ENCODE measurements at regions not wholly inside any gene's neighbourhood (a gene's known extent, or its start where the extent isn't known, plus 50 kb on each side); places are given as distances from the start of the nearest gene placed in this dataset.
"Not testable (repeated sequence)": the region's sequence is repeated elsewhere in the genome, so short reads cannot be mapped to it uniquely, and the experiment has no call there.

DNA sequence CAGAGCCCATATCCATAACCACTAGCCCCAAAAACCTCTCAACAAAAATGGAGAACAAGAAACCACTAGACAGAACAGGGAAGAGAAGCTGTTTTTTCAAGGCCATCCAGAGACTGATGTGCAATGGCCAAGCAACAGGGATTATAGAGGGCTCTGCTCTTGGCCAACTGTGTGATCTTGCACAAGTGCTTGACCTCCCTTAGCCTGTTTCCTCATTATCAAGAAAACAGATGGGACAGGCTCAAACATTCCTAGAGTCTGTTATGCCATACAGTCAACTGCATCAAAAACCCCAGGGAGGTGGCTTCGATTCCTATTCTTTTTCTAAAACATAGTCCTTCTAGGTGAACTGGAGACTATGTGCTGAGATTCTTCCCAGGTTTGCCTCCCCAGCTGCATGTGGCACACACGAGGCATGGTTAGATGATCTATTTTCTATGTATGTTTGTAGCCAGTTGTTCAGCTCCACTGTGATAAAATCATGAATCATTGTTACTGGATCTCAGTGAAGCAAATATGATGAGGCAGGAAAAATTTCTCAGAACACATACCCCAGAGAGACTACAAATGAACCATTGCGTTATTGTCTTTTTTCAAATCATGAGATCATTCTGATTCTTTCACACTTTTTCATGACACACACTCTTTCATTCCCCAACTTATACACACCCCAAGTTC is 132.9 kb upstream of the TGFBR2 start:
- CTCF ChIA-PET, result no interaction called here
- H3K4me1 Mint-ChIP-seq, result peaks cover 15% of the 10 kb centered on the region

DNA sequence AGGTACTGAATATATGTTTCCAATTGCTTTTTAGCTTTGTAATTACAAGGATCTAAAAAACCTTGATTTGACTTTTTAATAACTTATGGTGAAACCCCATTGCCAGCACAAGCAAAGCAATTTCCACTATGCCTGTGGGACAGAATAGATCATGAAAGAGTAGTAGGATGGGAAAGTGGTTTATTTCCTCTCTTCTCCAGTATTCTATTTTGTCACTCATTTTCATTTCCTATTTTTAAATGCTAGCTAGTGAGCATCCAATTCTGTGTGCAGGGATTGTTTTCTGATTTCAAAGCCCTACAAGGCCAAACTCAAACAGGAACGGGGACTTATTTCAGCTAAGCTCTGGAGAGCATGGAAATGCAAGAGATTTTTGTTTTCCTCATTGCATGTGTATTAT is 132.0 kb upstream of the TGFBR2 start:
- Mint-ChIP-seq H3K36me3 (peaks cover under 1% of the 10 kb centered on the region), H3K27me3 (no peaks in the 10 kb centered on the region), H3K4me1 (peaks cover 15% of the 10 kb centered on the region), H3K9me3 (peaks cover 2% of the 10 kb centered on the region), H3K4me3 (no peak overlapping the region), H3K27ac (no peak overlapping the region)
- CTCF ChIA-PET, result interaction anchor here (1.3 kb wide), 1 partner anchor 157 kb away, joined by 3 read pairs; no protein-coding TSS in a partner anchor
- DNase-seq, result no peak

More for the DNA sequence above, 132.9 kb upstream of the TGFBR2 start:
- no peaks in the 10 kb centered on the region for H3K36me3 Mint-ChIP-seq
- no peak for DNase-seq
- H3K27ac Mint-ChIP-seq, result no peak overlapping the region
- no peaks in the 10 kb centered on the region for H3K9me3 Mint-ChIP-seq
- no peaks in the 10 kb centered on the region for H3K27me3 Mint-ChIP-seq
- H3K4me3 Mint-ChIP-seq, result no peak overlapping the region

DNA sequence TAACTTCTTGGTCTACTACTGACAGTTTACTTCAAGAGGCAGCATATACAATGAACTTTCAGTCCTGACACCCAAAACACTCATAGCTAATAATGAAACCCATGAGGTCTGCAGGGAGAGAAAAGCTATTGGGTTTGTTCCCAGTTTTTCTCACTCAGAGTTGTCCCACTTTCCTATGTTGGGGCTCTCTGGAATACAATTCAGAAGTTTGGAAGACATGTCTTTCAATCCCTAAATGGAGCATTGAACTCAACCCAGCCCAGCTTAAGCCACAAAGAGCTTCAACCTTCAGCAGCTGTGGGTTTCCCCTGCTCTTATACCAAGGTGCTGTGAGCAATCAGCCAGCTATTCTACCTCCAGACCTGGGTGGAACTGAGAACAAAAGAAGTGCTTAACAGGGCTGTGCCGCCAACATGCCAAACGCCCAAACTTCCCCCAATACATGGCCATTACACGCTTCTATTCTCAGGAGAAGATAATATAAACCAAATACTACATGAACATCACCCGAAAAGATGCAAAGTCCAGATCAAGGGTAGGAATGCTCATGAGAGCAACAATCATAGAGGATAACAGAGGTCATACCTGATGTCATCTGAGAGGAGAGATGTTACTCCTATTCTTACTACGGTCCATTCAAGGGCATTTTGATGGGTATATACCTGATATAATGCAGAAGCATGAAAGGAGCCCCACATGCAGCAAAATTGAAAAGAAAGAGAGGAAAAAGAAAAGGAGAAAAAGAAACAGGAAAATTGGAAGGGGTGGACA is 131.2 kb upstream of the TGFBR2 start:
- Mint-ChIP-seq H3K27ac (no peak overlapping the region), H3K4me3 (no peak overlapping the region), H3K36me3 (peaks cover 6% of the 10 kb centered on the region), H3K4me1 (peaks cover 15% of the 10 kb centered on the region), H3K9me3 (peaks cover 6% of the 10 kb centered on the region), H3K27me3 (no peaks in the 10 kb centered on the region)
- DNase-seq, result no peak
- CTCF ChIA-PET, result interaction anchor here (1.3 kb wide), 1 partner anchor 158 kb away, joined by 3 read pairs; no protein-coding TSS in a partner anchor

DNA sequence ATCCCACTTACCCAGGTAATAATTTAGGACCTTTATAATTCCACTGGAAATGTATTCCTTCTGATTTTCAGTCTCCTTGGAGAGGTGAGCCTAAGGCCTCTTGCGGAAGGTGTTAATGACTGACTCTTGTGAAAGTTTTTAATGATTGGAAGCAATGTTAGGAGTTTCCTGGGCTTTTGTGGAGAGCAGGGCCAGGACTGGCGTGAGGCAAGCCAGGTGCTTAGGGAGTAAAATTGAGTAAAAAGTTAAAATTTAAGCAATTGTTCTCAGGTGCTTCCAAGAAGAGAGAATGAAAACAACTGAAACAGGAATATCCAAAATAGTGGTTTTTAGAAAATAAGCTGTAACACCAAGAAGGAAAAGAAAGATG is 130.6 kb upstream of the TGFBR2 start:
- H3K36me3 Mint-ChIP-seq, result peaks cover 6% of the 10 kb centered on the region
- no peaks in the 10 kb centered on the region for H3K27me3 Mint-ChIP-seq
- H3K4me3 Mint-ChIP-seq, result no peak overlapping the region
- peaks cover 6% of the 10 kb centered on the region for H3K9me3 Mint-ChIP-seq
- peaks cover 15% of the 10 kb centered on the region for H3K4me1 Mint-ChIP-seq
- no peak overlapping the region for H3K27ac Mint-ChIP-seq
- CTCF ChIA-PET, result interaction anchor here (1.0 to 1.3 kb wide), 2 partner anchors 50 to 158 kb away, joined by 3 read pairs; no protein-coding TSS in a partner anchor
- no peak for DNase-seq

DNA sequence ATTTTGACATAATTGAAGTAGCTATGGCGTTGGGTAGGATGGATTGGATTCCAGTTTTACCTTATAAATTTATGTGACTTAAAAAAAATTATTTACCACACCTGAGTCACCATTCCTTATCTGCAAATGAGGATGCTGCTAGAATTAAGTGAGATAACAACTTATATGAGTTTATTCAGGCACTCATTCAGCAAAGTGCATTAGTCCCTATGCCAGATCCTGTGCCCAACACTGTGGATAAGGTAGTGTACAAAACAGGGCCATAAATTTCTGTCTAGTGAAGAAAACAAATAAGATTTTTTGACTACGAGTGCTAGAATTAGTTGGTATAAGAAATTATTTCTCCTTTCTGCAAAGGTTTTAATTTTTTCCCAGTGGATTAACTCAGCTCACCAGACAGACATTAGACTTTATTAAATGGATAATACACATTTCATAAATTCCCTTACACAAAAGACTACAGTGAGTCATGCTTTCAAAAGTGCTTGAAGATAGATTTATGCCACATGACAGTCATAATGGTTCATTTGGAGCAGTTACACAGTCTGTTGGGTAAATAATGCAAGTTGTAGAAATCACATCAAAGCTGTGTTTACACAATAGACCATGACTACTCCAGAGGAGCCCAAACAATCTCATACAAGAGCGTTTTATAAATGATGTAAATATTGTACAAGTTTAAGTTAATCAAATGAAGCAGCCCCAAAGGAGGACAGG is 129.9 kb upstream of the TGFBR2 start:
- Mint-ChIP-seq H3K9me3 (peaks cover 6% of the 10 kb centered on the region), H3K4me1 (peaks cover 15% of the 10 kb centered on the region), H3K4me3 (no peak overlapping the region), H3K36me3 (peaks cover 6% of the 10 kb centered on the region), H3K27ac (no peak overlapping the region), H3K27me3 (no peaks in the 10 kb centered on the region)
- no peak for DNase-seq
- CTCF ChIA-PET, result interaction anchor here (0.7 to 1.0 kb wide), 2 partner anchors 51 to 171 kb away, joined by 3 read pairs; no protein-coding TSS in a partner anchor

DNA sequence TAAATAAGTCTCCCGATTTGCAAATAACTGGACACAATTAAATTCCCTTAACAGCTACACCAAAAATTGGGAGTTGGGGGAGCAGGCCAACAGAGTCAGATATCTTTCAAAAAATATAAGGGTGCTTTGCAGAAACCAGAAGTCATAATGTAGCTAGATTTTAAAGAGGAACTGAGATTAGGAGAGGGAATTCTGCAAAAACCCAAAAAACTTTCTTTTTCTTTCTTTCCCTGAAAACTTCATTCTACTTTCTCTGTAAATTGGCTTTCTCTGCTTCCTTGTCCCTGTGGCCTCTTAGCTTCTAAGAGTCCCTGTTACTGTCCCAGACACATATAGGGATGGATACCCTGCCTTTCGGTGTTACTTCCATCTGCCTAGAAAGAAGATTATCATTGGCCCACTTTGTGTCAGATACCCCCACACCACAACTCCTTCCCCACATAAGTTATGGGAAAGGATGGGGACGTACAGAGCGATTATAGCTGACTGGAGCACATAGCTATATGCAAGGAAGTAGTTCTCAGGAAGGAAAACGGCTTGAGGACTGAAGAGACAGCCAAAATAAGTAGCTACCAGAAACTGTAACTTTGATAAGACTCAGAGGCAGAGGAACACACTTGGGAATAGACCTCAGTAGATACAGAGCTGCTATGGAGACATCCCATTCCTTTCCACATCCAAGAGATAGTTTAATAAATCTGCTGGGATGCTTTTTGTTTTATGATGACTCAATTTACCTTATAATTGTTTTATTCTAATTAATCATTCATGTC is 129.1 kb upstream of the TGFBR2 start:
- peaks cover 15% of the 10 kb centered on the region for H3K4me1 Mint-ChIP-seq
- peaks cover 6% of the 10 kb centered on the region for H3K9me3 Mint-ChIP-seq
- CTCF ChIA-PET, result interaction anchor here (0.7 to 1.1 kb wide), 3 partner anchors 10 to 171 kb away, joined by 3 read pairs; no protein-coding TSS in a partner anchor
- no peak for DNase-seq
- peaks cover 6% of the 10 kb centered on the region for H3K36me3 Mint-ChIP-seq
- H3K27me3 Mint-ChIP-seq, result no peaks in the 10 kb centered on the region
- H3K27ac Mint-ChIP-seq, result no peak overlapping the region
- no peak overlapping the region for H3K4me3 Mint-ChIP-seq

DNA sequence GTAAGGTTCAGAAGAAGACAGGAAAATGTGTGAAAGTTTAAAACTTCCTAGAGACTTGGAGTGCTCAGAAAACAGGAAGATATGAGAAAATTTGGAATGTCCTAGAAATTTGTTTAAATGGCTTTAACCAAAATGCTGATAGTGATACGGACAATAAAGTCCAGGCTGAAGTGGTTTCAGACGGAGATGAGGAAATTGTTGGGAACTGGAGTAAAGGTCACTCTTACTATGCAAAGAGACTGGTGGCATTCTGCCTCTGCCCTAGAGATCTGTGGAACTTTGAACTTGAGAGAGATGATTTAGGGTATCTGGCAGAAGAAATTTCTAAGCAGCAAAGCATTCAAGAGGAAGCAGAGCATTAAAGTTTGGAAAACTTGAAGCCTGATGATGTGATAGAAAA is 126.7 kb upstream of the TGFBR2 start:
- H3K27ac Mint-ChIP-seq, CTCF ChIA-PET: not testable (repeated sequence)
- peaks cover 13% of the 10 kb centered on the region for H3K4me1 Mint-ChIP-seq

DNA sequence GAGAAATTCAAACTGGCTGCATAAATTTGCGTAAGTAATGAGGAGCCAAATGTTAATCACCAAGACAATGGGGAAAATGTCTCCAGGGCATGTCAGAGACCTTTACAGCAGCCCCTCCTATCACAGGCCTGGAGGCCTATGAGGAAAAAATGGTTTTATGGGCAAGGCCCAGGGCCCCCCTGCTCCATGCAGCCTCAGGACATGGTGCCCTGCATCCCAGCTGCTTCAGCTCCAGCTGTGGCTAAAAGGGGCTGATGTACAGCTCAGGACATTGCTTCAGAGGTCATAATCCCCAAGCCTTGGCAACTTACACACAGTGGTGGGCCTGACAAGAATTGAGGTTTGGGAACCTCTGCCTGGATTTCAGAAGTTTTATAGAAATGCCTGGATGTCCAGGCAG is 126.2 kb upstream of the TGFBR2 start:
- not testable (repeated sequence) for H3K4me1 Mint-ChIP-seq, H3K27me3 Mint-ChIP-seq, H3K36me3 Mint-ChIP-seq, DNase-seq, H3K9me3 Mint-ChIP-seq, H3K4me3 Mint-ChIP-seq, H3K27ac Mint-ChIP-seq
- CTCF ChIA-PET, result interaction anchor here (0.6 kb wide), 1 partner anchor 75 kb away, joined by 3 read pairs; no protein-coding TSS in a partner anchor

More for the DNA sequence above, 126.7 kb upstream of the TGFBR2 start:
- DNase-seq, H3K9me3 Mint-ChIP-seq, H3K27me3 Mint-ChIP-seq, H3K36me3 Mint-ChIP-seq, H3K4me3 Mint-ChIP-seq: not testable (repeated sequence)

DNA sequence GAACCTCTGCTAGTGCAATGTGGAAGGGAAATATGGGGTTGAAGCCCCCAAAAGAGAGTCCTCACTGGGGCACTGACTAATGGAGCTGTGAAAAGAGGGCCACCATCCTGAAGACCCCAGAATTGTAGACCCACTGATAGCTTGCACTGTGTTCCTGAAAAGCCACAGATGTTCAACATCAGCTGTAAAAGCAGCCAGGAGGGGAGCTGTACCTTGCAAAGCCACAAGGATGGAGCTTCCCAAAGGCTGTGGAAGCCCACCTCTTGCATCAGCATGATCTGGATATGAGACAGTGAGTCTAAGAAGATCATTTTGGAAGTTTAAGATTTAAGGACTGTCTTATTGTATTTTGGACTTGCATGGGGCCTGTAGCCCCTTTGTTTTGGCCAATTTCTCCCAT is 125.8 kb upstream of the TGFBR2 start:
- no peak for DNase-seq
- no peak overlapping the region for H3K27ac Mint-ChIP-seq
- peaks cover 6% of the 10 kb centered on the region for H3K9me3 Mint-ChIP-seq
- peaks cover 6% of the 10 kb centered on the region for H3K36me3 Mint-ChIP-seq
- CTCF ChIA-PET, result interaction anchor here (0.6 kb wide), 1 partner anchor 75 kb away, joined by 3 read pairs; no protein-coding TSS in a partner anchor
- H3K27me3 Mint-ChIP-seq, result no peaks in the 10 kb centered on the region
- H3K4me1 Mint-ChIP-seq, result peaks cover 5% of the 10 kb centered on the region
- H3K4me3 Mint-ChIP-seq, result no peak overlapping the region

DNA sequence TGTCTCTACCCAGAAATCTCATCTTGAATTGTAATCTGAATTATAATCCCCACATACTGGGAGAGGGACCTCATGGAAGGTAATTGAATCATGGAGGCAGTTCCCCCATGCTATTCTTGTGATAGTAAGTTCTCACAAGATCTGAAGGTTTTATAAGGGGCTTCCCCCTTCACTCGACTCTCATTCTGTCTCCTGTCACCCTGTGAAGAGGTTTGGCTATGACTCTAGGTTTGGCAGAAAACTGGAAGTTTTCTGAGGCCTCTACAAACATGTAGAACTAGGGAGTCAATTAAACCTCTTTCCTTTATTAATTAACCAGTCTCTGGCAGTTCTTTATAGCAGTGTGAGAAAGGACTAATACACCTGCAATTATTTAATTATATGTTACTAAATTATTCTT is 125.2 kb upstream of the TGFBR2 start:
- Mint-ChIP-seq H3K9me3 (peaks cover 6% of the 10 kb centered on the region), H3K4me1 (peaks cover 5% of the 10 kb centered on the region), H3K27me3 (no peaks in the 10 kb centered on the region), H3K4me3 (no peak overlapping the region), H3K27ac (no peak overlapping the region), H3K36me3 (peaks cover 6% of the 10 kb centered on the region)
- CTCF ChIA-PET, result no interaction called here
- no peak for DNase-seq

DNA sequence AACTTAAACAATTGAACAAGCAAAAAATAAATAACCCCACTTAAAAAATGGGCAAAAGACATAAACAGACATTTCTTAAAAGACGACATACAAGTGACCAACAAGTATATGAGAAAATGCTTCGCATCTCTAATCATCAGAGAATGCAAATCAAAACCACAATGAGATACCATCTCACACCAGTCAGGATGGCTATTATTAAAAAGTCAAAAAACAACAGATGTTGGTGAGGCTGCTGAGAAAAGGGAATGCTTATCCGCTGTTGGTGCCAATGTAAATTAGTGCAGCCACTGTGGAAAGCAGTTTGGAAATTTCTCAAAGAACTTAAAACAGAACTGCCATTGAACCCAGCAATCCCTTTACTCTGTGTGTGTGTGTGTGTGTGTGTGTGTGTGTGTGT is 122.2 kb upstream of the TGFBR2 start:
- H3K4me1 Mint-ChIP-seq, CTCF ChIA-PET, H3K27ac Mint-ChIP-seq, DNase-seq, H3K4me3 Mint-ChIP-seq, H3K27me3 Mint-ChIP-seq: not testable (repeated sequence)
- Mint-ChIP-seq H3K9me3 (peaks cover 16% of the 10 kb centered on the region), H3K36me3 (peaks cover 11% of the 10 kb centered on the region)

DNA sequence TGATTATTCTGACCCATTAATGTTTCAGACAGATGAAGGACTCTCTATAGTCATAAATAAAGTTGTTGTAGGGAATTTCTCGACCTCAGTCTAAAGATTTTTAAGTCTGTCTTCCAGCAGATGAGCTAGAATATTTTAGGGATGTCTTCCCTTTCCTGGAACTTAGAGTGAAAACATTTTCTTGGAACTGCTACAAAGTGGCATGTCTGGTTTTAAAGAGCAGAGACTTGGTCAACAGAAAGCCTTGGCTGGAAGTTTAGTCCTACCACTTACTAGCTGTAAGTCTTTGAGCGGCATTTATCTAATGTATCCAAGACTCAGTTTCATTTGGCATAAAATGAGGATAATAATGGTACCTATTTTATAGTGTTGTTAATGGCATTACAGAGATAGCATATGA is 120.0 kb upstream of the TGFBR2 start:
- Mint-ChIP-seq H3K27ac (no peak overlapping the region), H3K4me3 (no peak overlapping the region), H3K9me3 (peaks cover 16% of the 10 kb centered on the region), H3K4me1 (no peaks in the 10 kb centered on the region), H3K36me3 (peaks cover 7% of the 10 kb centered on the region), H3K27me3 (no peaks in the 10 kb centered on the region)
- no peak for DNase-seq
- CTCF ChIA-PET, result no interaction called here

DNA sequence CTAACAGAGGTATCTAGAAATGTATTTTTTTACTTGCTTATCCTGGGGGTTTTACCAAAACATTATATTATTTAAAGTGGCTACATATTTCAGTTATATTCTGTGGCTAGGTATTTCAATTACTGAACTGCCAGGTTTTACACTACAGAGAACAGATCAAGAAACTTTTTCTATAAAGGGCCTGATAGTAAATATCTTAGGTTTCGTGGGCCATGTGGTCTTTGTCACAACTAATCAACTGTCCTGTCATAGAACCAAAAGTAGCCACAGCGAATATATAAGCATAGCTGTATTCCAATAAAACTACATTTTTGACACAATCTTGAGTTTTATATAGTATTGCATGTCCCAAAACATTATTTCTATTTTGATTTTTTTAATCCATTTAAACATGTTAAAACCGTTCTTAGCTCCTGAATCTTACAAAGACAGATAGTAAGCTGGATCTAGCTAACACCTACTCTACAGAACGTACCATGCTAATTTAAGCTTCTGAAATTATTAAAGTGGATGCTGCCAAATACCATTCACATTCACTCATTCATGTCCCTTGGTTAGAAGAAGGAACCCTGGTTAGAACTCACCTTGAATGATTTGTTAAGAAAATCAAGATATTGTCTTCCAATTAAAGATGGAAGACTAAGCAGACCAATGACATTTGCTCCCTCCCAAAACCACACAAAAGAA is 118.2 kb upstream of the TGFBR2 start:
- DNase-seq, result no peak
- H3K4me3 Mint-ChIP-seq, result no peak overlapping the region
- peaks cover 16% of the 10 kb centered on the region for H3K9me3 Mint-ChIP-seq
- no peaks in the 10 kb centered on the region for H3K4me1 Mint-ChIP-seq
- no peaks in the 10 kb centered on the region for H3K27me3 Mint-ChIP-seq
- H3K36me3 Mint-ChIP-seq, result peaks cover 7% of the 10 kb centered on the region
- CTCF ChIA-PET, result no interaction called here
- H3K27ac Mint-ChIP-seq, result no peak overlapping the region
